D721Med (cell line): ENCODE measurements at regions not wholly inside any gene's neighbourhood (a gene's known extent, or its start where the extent isn't known, plus 50 kb on each side); places are given as distances from the start of the nearest gene placed in this dataset.
A peak's percentile ranks its signal among the peaks of the same experiment; 100 is the strongest.

Source experiments
- DNase-seq: peaks from one replicate; pipeline ENCODE4 v3.0.0; 2011; ENCODE audit warnings: low spot score; ENCODE audit not compliant: insufficient read length
- FAIRE-seq: peaks from 2 replicates; lab custom pipeline; 2011; peaks lifted over from hg19 to GRCh38; lab: Jason Lieb, UNC
- TF ChIP-seq, protein P1 (sequence below): IDR thresholded peaks from 2 replicates; pipeline ENCODE4 v1.5.1; 2012; ENCODE audit warnings: mild to moderate bottlenecking, control low read depth; ENCODE audit not compliant: insufficient read depth; ENCODE audit errors: missing control alignments

DNA sequence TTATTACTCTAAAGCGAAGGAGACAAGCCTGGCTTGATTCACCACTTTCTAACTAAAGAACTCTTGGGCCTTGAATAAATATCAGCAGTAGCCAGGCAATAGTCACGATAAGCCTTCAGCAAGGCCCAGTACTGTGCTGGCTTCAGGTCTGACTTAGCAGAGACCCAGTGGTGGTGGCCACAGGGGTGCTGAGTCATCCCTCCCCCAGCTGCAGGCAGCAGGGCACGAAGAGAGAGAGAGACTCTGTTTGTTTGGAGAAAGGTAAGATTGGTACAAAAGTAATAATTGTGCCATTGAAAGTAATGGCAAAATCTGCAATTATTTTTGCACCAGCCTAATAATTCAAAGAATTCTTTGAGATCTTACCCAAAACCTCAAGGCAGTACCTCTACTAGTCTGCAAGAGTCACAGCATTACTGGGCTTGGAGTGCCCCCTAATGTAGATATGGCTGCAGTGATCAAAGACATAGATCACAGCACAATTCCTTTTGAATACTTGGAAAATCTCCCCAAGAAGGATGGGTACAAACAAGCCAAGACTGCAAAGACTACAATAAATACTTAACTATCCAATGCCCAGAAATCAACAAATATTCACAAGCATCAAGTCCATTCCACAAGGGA is 159.5 kb upstream of the USP38 start:
- no peak for FAIRE-seq
- TF ChIP-seq, protein P1, sequence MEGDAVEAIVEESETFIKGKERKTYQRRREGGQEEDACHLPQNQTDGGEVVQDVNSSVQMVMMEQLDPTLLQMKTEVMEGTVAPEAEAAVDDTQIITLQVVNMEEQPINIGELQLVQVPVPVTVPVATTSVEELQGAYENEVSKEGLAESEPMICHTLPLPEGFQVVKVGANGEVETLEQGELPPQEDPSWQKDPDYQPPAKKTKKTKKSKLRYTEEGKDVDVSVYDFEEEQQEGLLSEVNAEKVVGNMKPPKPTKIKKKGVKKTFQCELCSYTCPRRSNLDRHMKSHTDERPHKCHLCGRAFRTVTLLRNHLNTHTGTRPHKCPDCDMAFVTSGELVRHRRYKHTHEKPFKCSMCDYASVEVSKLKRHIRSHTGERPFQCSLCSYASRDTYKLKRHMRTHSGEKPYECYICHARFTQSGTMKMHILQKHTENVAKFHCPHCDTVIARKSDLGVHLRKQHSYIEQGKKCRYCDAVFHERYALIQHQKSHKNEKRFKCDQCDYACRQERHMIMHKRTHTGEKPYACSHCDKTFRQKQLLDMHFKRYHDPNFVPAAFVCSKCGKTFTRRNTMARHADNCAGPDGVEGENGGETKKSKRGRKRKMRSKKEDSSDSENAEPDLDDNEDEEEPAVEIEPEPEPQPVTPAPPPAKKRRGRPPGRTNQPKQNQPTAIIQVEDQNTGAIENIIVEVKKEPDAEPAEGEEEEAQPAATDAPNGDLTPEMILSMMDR: peak; percentile 35
- DNase-seq: no peak

DNA sequence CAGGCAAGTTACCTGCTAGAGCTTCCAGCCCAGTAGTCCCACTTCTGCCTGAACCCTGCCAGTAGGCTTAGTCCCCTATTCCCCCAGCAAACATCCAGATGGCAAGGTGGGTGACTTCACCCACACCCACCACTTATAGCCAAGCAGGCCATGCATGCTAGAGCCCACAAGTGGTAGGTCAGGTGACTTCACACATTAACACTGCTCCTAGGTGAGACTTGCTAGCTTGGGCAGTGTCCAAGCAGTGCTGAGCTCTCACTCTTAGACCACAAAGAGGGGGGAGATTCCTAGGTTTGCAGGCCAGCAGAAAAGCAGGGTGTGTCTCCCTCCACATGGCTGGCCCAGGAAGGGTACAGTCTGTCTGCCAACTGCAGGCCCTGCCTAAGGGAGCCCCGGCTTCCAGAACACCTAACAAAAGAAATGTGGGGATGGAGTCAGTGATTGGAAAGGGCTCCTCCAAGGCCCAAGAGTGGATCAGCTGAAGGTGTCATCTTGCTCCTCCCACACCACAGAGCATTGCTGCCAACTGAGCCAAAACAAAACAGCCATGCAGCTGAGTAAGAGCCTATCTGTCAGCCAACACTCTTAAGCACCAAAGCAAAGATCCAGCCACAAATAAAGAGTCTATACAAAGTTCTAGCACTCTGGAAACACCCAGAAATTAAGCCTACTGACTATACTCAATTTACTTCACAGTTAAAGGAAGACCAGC is 158.1 kb upstream of the USP38 start:
- no peak for FAIRE-seq
- DNase-seq: no peak
- TF ChIP-seq, protein P1: no peak

DNA sequence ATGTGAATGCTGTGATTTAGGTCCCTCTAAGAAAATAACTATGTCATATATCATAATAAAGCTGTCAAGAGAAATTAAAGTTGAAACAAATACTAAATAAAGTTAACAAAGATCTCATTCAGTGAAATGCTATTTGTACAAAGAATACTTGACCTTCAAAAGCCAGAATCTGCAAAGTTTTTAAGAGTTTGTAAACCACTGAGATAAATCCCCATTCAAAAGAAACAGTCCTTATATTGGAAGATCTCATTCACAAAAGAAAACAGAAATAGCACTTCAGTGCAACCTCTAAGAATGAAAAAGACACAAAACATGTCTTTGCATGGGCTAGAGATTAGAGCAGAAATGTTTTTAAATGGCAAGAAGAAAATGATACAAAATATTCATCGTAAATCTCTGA is 149.1 kb upstream of the USP38 start:
- no peak for DNase-seq
- TF ChIP-seq, protein P1: no peak
- FAIRE-seq: no peak

DNA sequence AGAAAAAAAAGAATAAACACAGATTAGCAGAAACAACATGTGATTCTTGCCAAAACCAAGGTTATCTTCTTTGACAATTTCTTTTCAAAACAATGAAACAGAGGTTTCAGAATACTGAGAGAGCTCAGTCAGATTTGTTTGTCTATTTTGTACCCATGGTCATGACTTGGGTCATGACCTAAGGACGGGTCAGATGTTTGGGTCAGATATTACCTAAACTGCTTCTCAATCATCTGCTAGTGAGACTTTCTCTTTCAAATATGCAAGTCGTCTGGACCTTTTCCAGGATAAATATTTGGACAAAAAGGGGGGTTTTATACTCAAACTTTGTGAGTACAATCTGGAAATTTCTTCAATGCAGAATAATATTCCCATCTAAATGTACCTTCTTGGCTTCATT is 148.3 kb upstream of the USP38 start:
- DNase-seq (no peak), FAIRE-seq (no peak)
- TF ChIP-seq, protein P1: no peak

DNA sequence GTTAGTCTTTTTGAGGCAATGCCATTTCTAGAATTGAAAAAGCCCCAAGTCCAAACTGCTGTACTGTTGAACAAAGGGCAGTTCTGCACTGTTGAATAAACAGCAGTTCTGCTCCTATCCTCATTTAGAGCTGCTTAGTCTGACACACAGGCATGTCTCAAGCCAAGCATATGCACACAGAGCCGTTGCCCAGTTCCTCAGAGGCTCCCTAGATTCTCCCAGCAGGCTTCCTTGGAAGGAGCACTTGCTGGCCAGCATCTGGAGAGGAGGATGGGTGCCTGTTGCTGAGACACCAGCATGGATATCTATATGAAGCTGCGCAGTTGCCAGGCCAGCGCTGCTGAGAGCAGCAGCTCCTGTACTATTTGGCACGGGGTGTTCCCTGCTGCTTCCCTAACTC is 138.3 kb upstream of the USP38 start:
- no peak for DNase-seq

DNA sequence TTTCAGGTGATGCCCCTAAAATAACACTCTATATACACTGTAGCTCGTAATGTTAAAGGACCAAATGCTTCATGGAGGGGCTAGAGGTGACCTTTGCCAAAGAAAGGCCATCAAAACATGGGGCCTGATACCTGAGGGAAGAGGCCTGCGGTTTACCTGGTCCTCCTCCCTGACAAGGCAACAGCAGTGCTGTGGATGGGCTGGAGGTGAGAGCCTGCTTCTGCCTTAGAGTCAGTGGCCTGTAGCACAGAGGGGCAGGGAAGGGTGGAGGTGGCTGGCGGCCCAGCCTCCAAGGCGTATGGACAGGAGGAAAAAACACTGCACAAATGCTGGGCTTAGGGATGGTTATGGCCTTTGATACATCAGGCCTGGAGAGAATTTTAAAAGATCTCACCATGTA is 137.8 kb upstream of the USP38 start:
- TF ChIP-seq, protein P1: no peak
- DNase-seq (no peak), FAIRE-seq (no peak)

More for the DNA sequence above, 138.3 kb upstream of the USP38 start:
- no peak for FAIRE-seq
- TF ChIP-seq, protein P1: no peak

DNA sequence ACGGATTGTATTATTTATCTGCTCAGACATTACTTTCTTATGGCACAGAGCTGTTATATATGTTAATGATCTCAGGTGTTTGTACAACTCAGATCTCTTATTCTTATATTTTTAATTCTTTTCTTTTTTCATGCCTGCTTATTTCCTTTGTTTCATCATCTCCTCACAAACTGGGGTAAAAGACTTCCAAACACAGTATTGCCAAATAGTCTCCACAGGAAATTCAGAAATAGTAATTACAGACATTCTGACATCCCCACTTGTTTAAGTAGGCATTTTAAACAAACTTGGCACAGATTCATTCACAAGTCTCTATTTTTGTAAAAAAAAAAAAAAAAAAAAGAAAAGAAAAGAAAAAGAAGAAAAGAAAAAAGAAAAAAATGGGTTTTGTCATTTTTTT is 129.7 kb upstream of the USP38 start:
- TF ChIP-seq, protein P1: no peak
- DNase-seq (no peak), FAIRE-seq (no peak)
